Activated B cell treated with CpG ODN at 0.5 μM for 24 hours (primary cell): ENCODE measurements at regions not wholly inside any gene's neighbourhood (a gene's known extent, or its start where the extent isn't known, plus 50 kb on each side); places are given as distances from the start of the nearest gene placed in this dataset.

ENCODE experiments used
- ATAC-seq: fragments of 200-7000 bp; cut with Tn5 transposase; one replicate; pipeline ENCODE4 v1.10.0; 2021; ENCODE audit warnings: low read depth, mild to moderate bottlenecking, moderate library complexity
- CTCF ChIA-PET: fragments of 350-600 bp; sonication (Branson Sonifier 250); formaldehyde crosslinking; loops from one replicate; lab custom pipeline; 2021; ENCODE audit warnings: antibody characterized with exemption; lab: Charles Lee
- POLR2A ChIA-PET: fragments of 350-600 bp; sonication (Branson Sonifier 250); formaldehyde crosslinking; loops from one replicate; lab custom pipeline; 2021; ENCODE audit warnings: antibody characterized with exemption; lab: Charles Lee
- DNase-seq: peaks from one replicate; pipeline ENCODE4 v3.0.0; 2022
- H3K27ac Mint-ChIP-seq: one replicate; pipeline ENCODE4 v1.8.0; 2020; ENCODE audit warnings: mixed read lengths
- H3K27me3 Mint-ChIP-seq: one replicate; pipeline ENCODE4 v1.8.0; 2021; ENCODE audit warnings: mixed read lengths
- H3K36me3 Mint-ChIP-seq: one replicate; pipeline ENCODE4 v1.8.0; 2021; ENCODE audit warnings: low read depth, mixed read lengths
- H3K4me1 Mint-ChIP-seq: one replicate; pipeline ENCODE4 v1.8.0; 2021; ENCODE audit warnings: mixed read lengths
- H3K4me3 Mint-ChIP-seq: one replicate; pipeline ENCODE4 v1.8.0; 2020; ENCODE audit warnings: mild to moderate bottlenecking, mixed read lengths
- H3K9me3 Mint-ChIP-seq: one replicate; pipeline ENCODE4 v1.8.0; 2020; ENCODE audit warnings: mixed read lengths
- CTCF ChIP-seq: fragments of 200-600 bp; IDR thresholded peaks from one replicate; pipeline ENCODE4 v1.8.0; 2022; ENCODE audit warnings: antibody characterized with exemption, mild to moderate bottlenecking
- intact Hi-C: fragments of 100-400 bp; cut with micrococcal nuclease; formaldehyde crosslinking; loops from one replicate; pipeline ENCODE4 v1.15.1; 2024

- H3K36me3 Mint-ChIP-seq, result no peaks in the 10 kb centered on the region
- no peak for DNase-seq
- CTCF ChIA-PET, result no interaction called here
Observed at GRCh38 chr13:106110241-106110855, 425.1 kb downstream of the EFNB2 start.

GRCh38 chr13:106109391-106109791 lies 426.1 kb downstream of the EFNB2 start:
- no peak for TF ChIP-seq CTCF
- H3K36me3 Mint-ChIP-seq, result no peaks in the 10 kb centered on the region
- no peaks in the 10 kb centered on the region for H3K27me3 Mint-ChIP-seq
- DNase-seq (no peak), ATAC-seq (no peak)
- intact Hi-C loops, result no loop called here
- no peak overlapping the region for H3K4me3 Mint-ChIP-seq
- CTCF ChIA-PET, result no interaction called here
- H3K4me1 Mint-ChIP-seq, result no peaks in the 10 kb centered on the region
- POLR2A ChIA-PET, result no interaction called here
- H3K9me3 Mint-ChIP-seq, result no peaks in the 10 kb centered on the region
- no peak overlapping the region for H3K27ac Mint-ChIP-seq

More at GRCh38 chr13:106110241-106110855, 425.1 kb downstream of the EFNB2 start:
- TF ChIP-seq CTCF, result no peak
- intact Hi-C loops, result no loop called here
- H3K4me3 Mint-ChIP-seq, result no peak overlapping the region
- no peaks in the 10 kb centered on the region for H3K27me3 Mint-ChIP-seq
- H3K4me1 Mint-ChIP-seq, result no peaks in the 10 kb centered on the region
- POLR2A ChIA-PET, result no interaction called here
- no peaks in the 10 kb centered on the region for H3K9me3 Mint-ChIP-seq
- no peak overlapping the region for H3K27ac Mint-ChIP-seq
- ATAC-seq, result no peak

DNA sequence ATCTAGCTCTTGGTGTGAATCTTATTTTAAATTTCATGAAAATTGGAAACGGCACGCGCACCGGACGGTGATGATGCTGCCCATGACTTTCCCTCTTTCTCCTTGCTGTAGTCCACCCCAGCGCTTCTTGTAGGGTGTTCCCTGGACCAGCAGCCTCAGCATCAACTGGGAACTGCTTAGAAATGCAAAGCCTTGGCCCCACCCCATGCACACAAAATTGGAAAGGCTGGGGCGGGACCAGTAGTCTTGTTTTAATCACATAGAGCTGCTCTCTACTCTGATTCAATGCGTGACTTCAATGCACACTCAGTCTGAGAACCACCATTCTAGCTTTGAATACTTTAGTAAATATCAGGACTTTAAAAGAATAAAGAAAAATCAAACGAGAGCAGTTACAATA lies 427.1 kb downstream of the EFNB2 start:
- ChIA-PET POLR2A (no interaction called here), CTCF (no interaction called here)
- no peak for TF ChIP-seq CTCF
- DNase-seq (no peak), ATAC-seq (no peak)
- Mint-ChIP-seq H3K27ac (no peak overlapping the region), H3K27me3 (no peaks in the 10 kb centered on the region), H3K9me3 (no peaks in the 10 kb centered on the region), H3K36me3 (no peaks in the 10 kb centered on the region), H3K4me3 (no peak overlapping the region), H3K4me1 (no peaks in the 10 kb centered on the region)
- intact Hi-C loops, result no loop called here

GRCh38 chr13:106107061-106107460 lies 428.4 kb downstream of the EFNB2 start:
- intact Hi-C loops, result no loop called here
- no peak overlapping the region for H3K27ac Mint-ChIP-seq
- H3K4me3 Mint-ChIP-seq, result no peak overlapping the region
- H3K36me3 Mint-ChIP-seq, result no peaks in the 10 kb centered on the region
- no peak for DNase-seq
- H3K27me3 Mint-ChIP-seq, result no peaks in the 10 kb centered on the region
- ChIA-PET CTCF (no interaction called here), POLR2A (no interaction called here)
- H3K9me3 Mint-ChIP-seq, result no peaks in the 10 kb centered on the region
- no peak for TF ChIP-seq CTCF
- H3K4me1 Mint-ChIP-seq, result no peaks in the 10 kb centered on the region
- no peak for ATAC-seq

- no peak for TF ChIP-seq CTCF
- ATAC-seq (no peak), DNase-seq (no peak)
- Mint-ChIP-seq H3K4me1 (no peaks in the 10 kb centered on the region), H3K9me3 (no peaks in the 10 kb centered on the region), H3K4me3 (no peak overlapping the region), H3K36me3 (no peaks in the 10 kb centered on the region), H3K27ac (no peak overlapping the region), H3K27me3 (no peaks in the 10 kb centered on the region)
- ChIA-PET CTCF (no interaction called here), POLR2A (no interaction called here)
- intact Hi-C loops, result no loop called here
Observed at GRCh38 chr13:106105153-106105552, 430.3 kb downstream of the EFNB2 start.
